ENCODE measurements at regions not wholly inside any gene's neighbourhood (a gene's known extent, or its start where the extent isn't known, plus 50 kb on each side); places are given as distances from the start of the nearest gene placed in this dataset.

DNA sequence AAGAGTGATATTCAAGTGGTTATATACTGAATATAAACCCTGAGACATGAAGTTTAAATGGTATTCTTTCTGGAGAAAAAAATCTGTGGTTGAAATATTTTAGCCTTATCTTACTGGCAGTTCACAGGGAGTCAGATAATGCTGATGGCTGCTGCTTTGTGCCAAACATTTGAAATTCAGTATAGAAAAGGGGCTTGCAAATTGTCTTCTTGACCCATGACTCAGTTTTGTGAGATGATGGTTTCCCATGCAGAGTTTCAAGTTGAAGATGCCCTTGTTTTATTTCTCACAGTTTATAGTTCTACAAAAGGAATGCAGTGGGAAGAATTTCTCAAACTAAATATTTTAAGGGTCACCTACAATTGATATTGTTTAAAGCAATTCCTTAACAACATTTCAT lies 251.1 kb upstream of the MEOX2 start:
- Mint-ChIP-seq H3K4me1 (ENCODE audit: low read depth) (no peaks in the 10 kb centered on the region), H3K9me3 (no peaks in the 10 kb centered on the region), H3K36me3 (ENCODE audit: low read depth) (no peaks in the 10 kb centered on the region), H3K4me3 (no peak overlapping the region), H3K27me3 (ENCODE audit: insufficient read depth) (no peaks in the 10 kb centered on the region), H3K27ac (no peak overlapping the region)
- intact Hi-C loops (cut with micrococcal nuclease): no loop called here
- DNase-seq (ENCODE audit: low spot score): no peak

GRCh38 chr7:15936991-15937390 lies 250.5 kb upstream of the MEOX2 start:
- Mint-ChIP-seq H3K27ac (no peak overlapping the region), H3K27me3 (ENCODE audit: insufficient read depth) (no peaks in the 10 kb centered on the region), H3K9me3 (no peaks in the 10 kb centered on the region), H3K4me3 (no peak overlapping the region), H3K4me1 (ENCODE audit: low read depth) (no peaks in the 10 kb centered on the region), H3K36me3 (ENCODE audit: low read depth) (no peaks in the 10 kb centered on the region)
- DNase-seq (ENCODE audit: low spot score): no peak
- intact Hi-C loops (cut with micrococcal nuclease): no loop called here

DNA sequence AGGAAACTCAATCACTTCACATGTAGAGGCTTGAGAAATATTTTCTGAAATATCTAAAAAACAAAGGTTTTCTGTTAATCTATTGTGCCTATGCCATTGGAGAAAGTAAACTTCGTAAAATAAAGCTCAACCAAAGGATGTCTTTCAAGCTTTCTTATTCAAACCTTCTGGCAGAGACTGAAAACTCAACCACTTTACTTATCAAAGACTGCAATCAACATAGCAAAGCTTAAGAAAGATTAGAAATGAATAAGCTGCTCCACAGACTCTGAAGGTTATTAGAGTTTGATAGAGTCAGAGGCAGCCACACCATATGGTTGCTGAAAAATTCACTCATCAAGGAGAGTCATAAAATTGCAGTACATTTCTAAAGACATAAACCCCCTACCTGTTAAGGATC lies 245.8 kb upstream of the MEOX2 start:
- Mint-ChIP-seq H3K4me3 (no peak overlapping the region), H3K27ac (no peak overlapping the region), H3K27me3 (ENCODE audit: insufficient read depth) (no peaks in the 10 kb centered on the region), H3K9me3 (peaks cover 4% of the 10 kb centered on the region), H3K4me1 (ENCODE audit: low read depth) (no peaks in the 10 kb centered on the region), H3K36me3 (ENCODE audit: low read depth) (no peaks in the 10 kb centered on the region)
- intact Hi-C loops (cut with micrococcal nuclease): no loop called here
- DNase-seq (ENCODE audit: low spot score): no peak

- Mint-ChIP-seq H3K36me3 (ENCODE audit: low read depth) (no peaks in the 10 kb centered on the region), H3K4me1 (ENCODE audit: low read depth) (no peaks in the 10 kb centered on the region), H3K27me3 (ENCODE audit: insufficient read depth) (no peaks in the 10 kb centered on the region), H3K9me3 (peaks cover 4% of the 10 kb centered on the region), H3K4me3 (no peak overlapping the region), H3K27ac (no peak overlapping the region)
- DNase-seq (ENCODE audit: low spot score): no peak
- intact Hi-C loops (cut with micrococcal nuclease): no loop called here
These were observed 242.9 kb upstream of the MEOX2 start for GRCh38 chr7:15929411-15929810.

DNA sequence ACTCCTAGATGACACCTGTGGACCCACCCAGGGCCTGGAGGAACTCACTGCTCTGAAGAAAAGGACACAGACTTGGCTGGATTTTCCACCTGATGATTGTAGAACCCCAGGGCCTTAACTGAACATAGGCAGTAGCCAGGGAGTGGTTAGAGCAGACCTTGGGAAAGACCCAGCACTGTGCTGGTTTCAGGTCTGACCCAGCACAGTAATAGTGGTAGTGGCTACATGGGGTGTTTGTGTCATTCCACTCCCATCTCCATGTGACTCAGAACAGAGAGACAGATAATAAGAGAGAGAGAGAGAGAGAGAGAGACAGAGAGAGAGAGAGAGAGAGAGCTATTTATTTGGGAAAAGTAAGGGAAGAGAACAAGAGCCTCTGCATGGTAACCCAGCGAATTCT lies 239.1 kb upstream of the MEOX2 start:
- intact Hi-C loops (cut with micrococcal nuclease): no loop called here
- no peak overlapping the region for H3K4me3 Mint-ChIP-seq
- no peaks in the 10 kb centered on the region for H3K36me3 Mint-ChIP-seq (ENCODE audit: low read depth)
- no peaks in the 10 kb centered on the region for H3K27me3 Mint-ChIP-seq (ENCODE audit: insufficient read depth)
- DNase-seq (ENCODE audit: low spot score): no peak
- peaks cover 12% of the 10 kb centered on the region for H3K9me3 Mint-ChIP-seq
- no peak overlapping the region for H3K27ac Mint-ChIP-seq
- H3K4me1 Mint-ChIP-seq (ENCODE audit: low read depth): no peaks in the 10 kb centered on the region

DNA sequence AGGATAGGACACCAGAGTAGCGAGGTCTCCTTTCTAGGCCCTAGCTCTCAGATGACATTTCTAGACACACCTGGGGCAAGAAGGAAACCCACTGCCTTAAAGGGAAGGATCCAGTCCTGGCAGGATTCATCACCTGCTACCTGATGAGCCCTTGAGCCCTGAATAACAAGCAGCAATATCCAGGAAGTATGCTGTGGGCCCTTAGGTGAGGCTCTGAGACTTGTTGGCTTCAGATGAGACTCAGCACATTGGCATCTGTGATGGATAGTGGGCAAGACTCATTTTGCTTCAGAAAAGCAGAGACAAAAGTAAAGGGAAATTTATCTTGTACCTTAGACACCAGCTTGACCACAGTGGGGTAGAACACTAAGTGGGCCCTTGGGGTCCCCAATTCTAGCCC lies 238.4 kb upstream of the MEOX2 start:
- Mint-ChIP-seq H3K36me3 (ENCODE audit: low read depth) (no peaks in the 10 kb centered on the region), H3K9me3 (peaks cover 12% of the 10 kb centered on the region), H3K4me1 (ENCODE audit: low read depth) (no peaks in the 10 kb centered on the region), H3K27ac (no peak overlapping the region), H3K4me3 (no peak overlapping the region), H3K27me3 (ENCODE audit: insufficient read depth) (no peaks in the 10 kb centered on the region)
- intact Hi-C loops (cut with micrococcal nuclease): no loop called here
- no peak for DNase-seq (ENCODE audit: low spot score)

- Mint-ChIP-seq H3K36me3 (ENCODE audit: low read depth) (no peaks in the 10 kb centered on the region), H3K9me3 (peaks cover 11% of the 10 kb centered on the region), H3K4me3 (no peak overlapping the region), H3K4me1 (ENCODE audit: low read depth) (no peaks in the 10 kb centered on the region), H3K27ac (no peak overlapping the region), H3K27me3 (ENCODE audit: insufficient read depth) (no peaks in the 10 kb centered on the region)
- intact Hi-C loops (cut with micrococcal nuclease): no loop called here
- DNase-seq (ENCODE audit: low spot score): no peak
These were observed 235.5 kb upstream of the MEOX2 start for GRCh38 chr7:15922002-15922401.

DNA sequence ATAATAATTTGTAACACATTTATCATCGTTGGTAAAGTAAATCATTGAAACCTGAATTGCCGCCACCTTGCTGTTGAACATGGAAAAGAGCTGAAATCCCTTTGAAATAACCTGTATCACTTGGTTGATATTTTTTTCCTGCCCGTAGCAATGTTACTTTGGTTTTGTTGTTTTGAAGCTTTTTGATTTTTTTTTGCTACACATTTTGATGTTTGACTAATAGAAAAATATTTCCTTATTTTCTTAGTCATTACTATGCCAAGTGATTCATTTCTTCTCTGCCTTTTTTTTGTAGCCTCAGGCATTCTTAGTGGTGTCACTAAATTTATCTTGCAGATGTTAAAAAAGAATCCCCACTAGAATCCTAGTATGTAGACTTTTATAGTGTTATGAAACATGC lies 235.1 kb upstream of the MEOX2 start:
- no peak overlapping the region for H3K4me3 Mint-ChIP-seq
- intact Hi-C loops (cut with micrococcal nuclease): no loop called here
- no peak overlapping the region for H3K27ac Mint-ChIP-seq

DNA sequence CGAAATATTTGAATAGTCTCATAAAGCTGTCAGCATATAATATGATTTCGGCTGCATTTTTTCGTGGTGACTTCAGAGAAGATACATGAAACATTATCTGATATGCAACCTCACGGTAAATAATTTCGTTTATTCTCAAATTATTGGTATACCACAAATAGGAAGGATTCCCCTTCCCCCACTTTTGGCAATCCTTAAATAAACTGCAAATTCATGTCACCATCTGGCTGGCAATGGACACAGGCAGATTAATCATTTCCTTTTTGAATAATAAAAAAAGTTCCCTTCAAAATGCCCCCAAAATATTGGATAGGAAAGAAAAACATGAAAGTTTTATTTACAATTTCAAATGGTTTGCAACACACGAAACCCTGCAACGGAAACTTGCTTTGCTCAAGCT lies 234.5 kb upstream of the MEOX2 start:
- no peak overlapping the region for H3K4me3 Mint-ChIP-seq
- H3K27me3 Mint-ChIP-seq (ENCODE audit: insufficient read depth): no peaks in the 10 kb centered on the region

More for the DNA sequence above, 235.1 kb upstream of the MEOX2 start:
- Mint-ChIP-seq H3K36me3 (ENCODE audit: low read depth) (no peaks in the 10 kb centered on the region), H3K27me3 (ENCODE audit: insufficient read depth) (no peaks in the 10 kb centered on the region), H3K4me1 (ENCODE audit: low read depth) (no peaks in the 10 kb centered on the region), H3K9me3 (peaks cover 11% of the 10 kb centered on the region)
- DNase-seq (ENCODE audit: low spot score): no peak

GRCh38 chr7:15916681-15917380 lies 230.3 kb upstream of the MEOX2 start:
- no peaks in the 10 kb centered on the region for H3K4me1 Mint-ChIP-seq (ENCODE audit: low read depth)
- DNase-seq (ENCODE audit: low spot score): no peak
- H3K36me3 Mint-ChIP-seq (ENCODE audit: low read depth): no peaks in the 10 kb centered on the region
- H3K4me3 Mint-ChIP-seq: no peak overlapping the region
- H3K27ac Mint-ChIP-seq: no peak overlapping the region
- intact Hi-C loops (cut with micrococcal nuclease): no loop called here
- peaks cover 6% of the 10 kb centered on the region for H3K9me3 Mint-ChIP-seq
- H3K27me3 Mint-ChIP-seq (ENCODE audit: insufficient read depth): no peaks in the 10 kb centered on the region

More for the DNA sequence above, 234.5 kb upstream of the MEOX2 start:
- H3K36me3 Mint-ChIP-seq (ENCODE audit: low read depth): no peaks in the 10 kb centered on the region
- DNase-seq (ENCODE audit: low spot score): no peak
- peaks cover 11% of the 10 kb centered on the region for H3K9me3 Mint-ChIP-seq
- intact Hi-C loops (cut with micrococcal nuclease): no loop called here
- no peak overlapping the region for H3K27ac Mint-ChIP-seq
- no peaks in the 10 kb centered on the region for H3K4me1 Mint-ChIP-seq (ENCODE audit: low read depth)

- Mint-ChIP-seq H3K4me3 (no peak overlapping the region), H3K36me3 (ENCODE audit: low read depth) (no peaks in the 10 kb centered on the region), H3K27ac (no peak overlapping the region), H3K27me3 (ENCODE audit: insufficient read depth) (no peaks in the 10 kb centered on the region), H3K9me3 (peaks cover 6% of the 10 kb centered on the region), H3K4me1 (ENCODE audit: low read depth) (no peaks in the 10 kb centered on the region)
- intact Hi-C loops (cut with micrococcal nuclease): no loop called here
- DNase-seq (ENCODE audit: low spot score): no peak
These were observed 229.3 kb upstream of the MEOX2 start for GRCh38 chr7:15915686-15916293.

DNA sequence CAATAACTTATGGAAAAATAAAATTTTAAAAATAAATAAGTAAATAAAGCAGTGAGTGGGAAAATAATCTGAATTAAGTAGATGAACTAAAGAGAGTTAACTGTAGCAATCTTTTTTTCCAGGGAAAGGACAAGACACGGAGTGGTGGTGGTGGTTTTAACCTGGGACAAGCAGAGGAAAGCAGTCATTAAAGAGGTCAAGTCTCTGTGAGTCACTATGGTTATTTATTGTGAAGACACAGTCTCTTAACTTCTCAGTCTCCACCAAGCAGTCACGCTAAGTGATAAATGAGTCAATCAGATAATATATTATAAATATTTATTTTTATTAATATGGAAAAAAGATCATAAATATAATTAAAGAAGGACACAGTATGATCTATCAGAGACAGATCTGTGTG lies 228.1 kb upstream of the MEOX2 start:
- intact Hi-C loops (cut with micrococcal nuclease): no loop called here
- no peaks in the 10 kb centered on the region for H3K27me3 Mint-ChIP-seq (ENCODE audit: insufficient read depth)
- no peak overlapping the region for H3K27ac Mint-ChIP-seq
- H3K36me3 Mint-ChIP-seq (ENCODE audit: low read depth): no peaks in the 10 kb centered on the region
- H3K4me3 Mint-ChIP-seq: no peak overlapping the region
- peaks cover 6% of the 10 kb centered on the region for H3K9me3 Mint-ChIP-seq
- H3K4me1 Mint-ChIP-seq (ENCODE audit: low read depth): no peaks in the 10 kb centered on the region
- DNase-seq (ENCODE audit: low spot score): no peak

DNA sequence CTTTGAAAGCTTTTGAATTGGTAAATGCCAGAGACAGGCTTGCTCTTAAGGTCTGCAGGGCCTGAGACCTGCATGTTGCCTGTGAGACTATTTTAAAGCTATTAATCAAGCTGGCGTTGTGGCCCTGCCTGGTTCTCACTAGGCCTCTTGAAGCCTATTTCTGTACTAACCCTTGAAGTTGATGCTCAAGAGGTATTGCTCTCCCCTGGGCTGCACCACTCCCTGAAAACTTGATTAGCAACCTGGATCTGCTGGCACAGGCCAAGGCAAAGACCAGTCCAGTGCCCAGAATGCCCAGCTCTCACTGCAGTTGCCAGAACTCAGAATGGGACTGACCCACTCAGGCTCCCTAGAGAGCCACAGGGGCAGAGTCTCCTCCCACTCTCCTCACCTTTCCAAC lies 220.0 kb upstream of the MEOX2 start:
- Mint-ChIP-seq H3K27ac (no peak overlapping the region), H3K4me3 (no peak overlapping the region), H3K4me1 (ENCODE audit: low read depth) (no peaks in the 10 kb centered on the region), H3K36me3 (ENCODE audit: low read depth) (no peaks in the 10 kb centered on the region), H3K9me3 (peaks cover 3% of the 10 kb centered on the region), H3K27me3 (ENCODE audit: insufficient read depth) (no peaks in the 10 kb centered on the region)
- no peak for DNase-seq (ENCODE audit: low spot score)
- intact Hi-C loops (cut with micrococcal nuclease): no loop called here
